ENCODE measurements at regions not wholly inside any gene's neighbourhood (a gene's known extent, or its start where the extent isn't known, plus 50 kb on each side); places are given as distances from the start of the nearest gene placed in this dataset.

DNA sequence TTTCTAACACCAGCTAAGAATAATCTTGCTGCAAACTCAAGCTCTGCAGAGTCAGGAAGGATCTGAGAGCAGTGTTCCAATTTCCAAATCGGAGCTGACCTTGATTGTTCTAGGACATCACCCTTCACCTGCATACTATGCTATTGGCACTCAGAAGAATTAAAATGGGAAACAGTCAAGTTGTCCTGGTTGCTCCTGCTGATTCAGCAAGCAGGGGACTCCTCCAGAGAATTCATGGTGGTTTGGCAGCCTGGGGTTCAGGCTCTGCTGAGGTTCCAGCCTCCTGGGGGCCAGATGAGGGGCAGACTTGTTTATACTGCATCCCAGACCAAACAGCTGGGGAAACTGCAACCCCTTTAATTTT, 213.7 kb upstream of the ADAMTS9 start:
- TF ChIP-seq, protein P1, sequence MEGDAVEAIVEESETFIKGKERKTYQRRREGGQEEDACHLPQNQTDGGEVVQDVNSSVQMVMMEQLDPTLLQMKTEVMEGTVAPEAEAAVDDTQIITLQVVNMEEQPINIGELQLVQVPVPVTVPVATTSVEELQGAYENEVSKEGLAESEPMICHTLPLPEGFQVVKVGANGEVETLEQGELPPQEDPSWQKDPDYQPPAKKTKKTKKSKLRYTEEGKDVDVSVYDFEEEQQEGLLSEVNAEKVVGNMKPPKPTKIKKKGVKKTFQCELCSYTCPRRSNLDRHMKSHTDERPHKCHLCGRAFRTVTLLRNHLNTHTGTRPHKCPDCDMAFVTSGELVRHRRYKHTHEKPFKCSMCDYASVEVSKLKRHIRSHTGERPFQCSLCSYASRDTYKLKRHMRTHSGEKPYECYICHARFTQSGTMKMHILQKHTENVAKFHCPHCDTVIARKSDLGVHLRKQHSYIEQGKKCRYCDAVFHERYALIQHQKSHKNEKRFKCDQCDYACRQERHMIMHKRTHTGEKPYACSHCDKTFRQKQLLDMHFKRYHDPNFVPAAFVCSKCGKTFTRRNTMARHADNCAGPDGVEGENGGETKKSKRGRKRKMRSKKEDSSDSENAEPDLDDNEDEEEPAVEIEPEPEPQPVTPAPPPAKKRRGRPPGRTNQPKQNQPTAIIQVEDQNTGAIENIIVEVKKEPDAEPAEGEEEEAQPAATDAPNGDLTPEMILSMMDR (IDR thresholded peaks at IDR 0.05): no peak
- no peak for TF ChIP-seq POLR2AphosphoS5 (IDR thresholded peaks at IDR 0.05)

Data from transverse colon (tissue), 4 donors.